Sigmoid colon (tissue), 6 donors: ENCODE measurements at regions not wholly inside any gene's neighbourhood (a gene's known extent, or its start where the extent isn't known, plus 50 kb on each side); places are given as distances from the start of the nearest gene placed in this dataset.

Experiments used
- DNase-seq: peaks from one replicate; pipeline ENCODE4 v3.0.0-alpha.2; 2019
- H3K27ac ChIP-seq, 4 donors: fragments of 200-600 bp; sonication (generic); one replicate each; pipeline ENCODE4 v1.5.1; 2016 to 2019; ENCODE audit warnings: mild to moderate bottlenecking in 1 of 4
- H3K27me3 ChIP-seq, 3 donors: fragments of 200-600 bp; sonication (generic); one replicate each; pipeline ENCODE4 v1.5.1; 2019; ENCODE audit warnings: mild to moderate bottlenecking in 1 of 3
- H3K36me3 ChIP-seq, 4 donors: fragments of 200-600 bp; sonication (generic); one replicate each; pipeline ENCODE4 v1.5.1; 2016 to 2019
- H3K4me1 ChIP-seq, 4 donors: fragments of 200-600 bp; sonication (generic); one replicate each; pipeline ENCODE4 v1.5.1; 2017 to 2019
- H3K4me3 ChIP-seq, 4 donors: fragments of 200-600 bp; sonication (generic); one replicate each; pipeline ENCODE4 v1.5.1; 2017 to 2019; ENCODE audit warnings: mild to moderate bottlenecking in 2 of 4, moderate library complexity in 1 of 4
- H3K9me3 ChIP-seq, 4 donors: fragments of 200-600 bp in 3 of 4; sonication (generic) in 3 of 4; one replicate each; pipeline versions ENCODE4 v1.5.1 to v1.6.1; 2013 to 2019
- EP300 ChIP-seq, 4 donors: sonication (generic); formaldehyde crosslinking; IDR thresholded peaks; one replicate each; pipeline ENCODE4 v1.6.1; 2017; ENCODE audit warnings: antibody characterized with exemption in 4 of 4
- POLR2A ChIP-seq, 2 donors: fragments of 450-650 bp; IDR thresholded peaks; one replicate each; pipeline ENCODE4 v1.6.1; 2016; ENCODE audit warnings: antibody characterized with exemption in 2 of 2, mild to moderate bottlenecking in 2 of 2, moderate library complexity in 2 of 2
- POLR2AphosphoS5 ChIP-seq, 4 donors: sonication (generic); formaldehyde crosslinking; IDR thresholded peaks; one replicate each; pipeline ENCODE4 v1.6.1; 2017; ENCODE audit warnings: antibody characterized with exemption in 4 of 4
- WGBS, 2 donors: extraction: QIAGEN DNeasy Blood & Tissue Kit; methylation state at CpG; one replicate each; pipeline ENCODE4 v1.1.7; 2013; 5-methylcytosine and 5-hydroxymethylcytosine counted together
- intact Hi-C: fragments of 100-400 bp; cut with DNase I; formaldehyde crosslinking; loops from one replicate; pipeline ENCODE4 v1.15.1; 2023
- TF ChIP-seq, protein P1 (sequence below), 4 experiments: fragments of 450-650 bp in 3 of 4; fragments of 200-600 bp in 1 of 4; IDR thresholded peaks; one replicate each; pipeline ENCODE4 v1.5.1; 2016 to 2019; ENCODE audit warnings: antibody characterized with exemption in 4 of 4, mild to moderate bottlenecking in 3 of 4, moderate library complexity in 2 of 4
- donor health status: healthy with polysubstance abuse.
- donor health status: healthy.

DNA sequence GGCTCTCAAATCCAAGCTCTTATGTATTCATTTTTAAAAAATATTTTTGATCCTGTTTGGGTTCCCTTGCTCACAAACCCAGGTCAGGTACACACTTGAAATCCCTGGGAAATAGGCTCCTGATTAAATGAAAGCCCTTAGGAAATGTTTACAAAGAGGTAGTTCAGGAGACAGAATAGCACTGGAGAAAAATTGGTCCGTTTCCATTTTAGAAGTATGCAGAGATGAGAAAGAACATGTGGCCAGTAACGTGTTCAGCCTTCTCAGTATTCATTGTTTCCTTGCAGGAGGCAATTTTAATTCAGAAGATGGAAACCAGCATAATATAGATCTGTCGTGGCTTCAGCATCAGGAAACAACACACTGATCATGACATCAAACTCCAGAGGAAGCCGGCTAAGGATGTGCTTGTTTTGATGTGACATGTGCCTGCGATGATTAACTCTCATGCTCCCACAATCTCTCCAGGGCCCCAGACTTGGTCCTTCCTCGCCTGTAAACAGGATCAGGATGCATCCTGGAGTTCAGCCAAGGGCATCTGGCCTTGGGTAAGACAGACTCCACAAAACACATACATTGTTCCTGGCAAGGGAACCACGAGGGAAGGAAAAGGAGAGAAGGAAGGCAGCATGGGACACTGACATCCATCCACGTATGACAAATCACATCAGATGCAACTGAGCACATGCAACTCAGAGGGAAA, 350.5 kb upstream of the THBS1 start:
- intact Hi-C loops: no loop called here
- no peaks in the 10 kb centered on the region for H3K36me3 ChIP-seq
- H3K4me1 ChIP-seq: peaks cover 0 to 34% (median 24%) of the 10 kb centered on the region in 4 donors
- DNase-seq: no peak
- no peaks in the 10 kb centered on the region for H3K9me3 ChIP-seq
- TF ChIP-seq POLR2AphosphoS5 (IDR thresholded peaks at IDR 0.05) (peak; percentile 5 to 59 (median 30)), POLR2A (IDR thresholded peaks at IDR 0.05) (no peak)
- TF ChIP-seq, protein P1, sequence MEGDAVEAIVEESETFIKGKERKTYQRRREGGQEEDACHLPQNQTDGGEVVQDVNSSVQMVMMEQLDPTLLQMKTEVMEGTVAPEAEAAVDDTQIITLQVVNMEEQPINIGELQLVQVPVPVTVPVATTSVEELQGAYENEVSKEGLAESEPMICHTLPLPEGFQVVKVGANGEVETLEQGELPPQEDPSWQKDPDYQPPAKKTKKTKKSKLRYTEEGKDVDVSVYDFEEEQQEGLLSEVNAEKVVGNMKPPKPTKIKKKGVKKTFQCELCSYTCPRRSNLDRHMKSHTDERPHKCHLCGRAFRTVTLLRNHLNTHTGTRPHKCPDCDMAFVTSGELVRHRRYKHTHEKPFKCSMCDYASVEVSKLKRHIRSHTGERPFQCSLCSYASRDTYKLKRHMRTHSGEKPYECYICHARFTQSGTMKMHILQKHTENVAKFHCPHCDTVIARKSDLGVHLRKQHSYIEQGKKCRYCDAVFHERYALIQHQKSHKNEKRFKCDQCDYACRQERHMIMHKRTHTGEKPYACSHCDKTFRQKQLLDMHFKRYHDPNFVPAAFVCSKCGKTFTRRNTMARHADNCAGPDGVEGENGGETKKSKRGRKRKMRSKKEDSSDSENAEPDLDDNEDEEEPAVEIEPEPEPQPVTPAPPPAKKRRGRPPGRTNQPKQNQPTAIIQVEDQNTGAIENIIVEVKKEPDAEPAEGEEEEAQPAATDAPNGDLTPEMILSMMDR (IDR thresholded peaks at IDR 0.05): no peak
- no peak overlapping the region for H3K4me3 ChIP-seq
- peak overlapping the region in 3 of 4 donors; percentile 24 to 69 (median 55) for H3K27ac ChIP-seq
- no peaks in the 10 kb centered on the region for H3K27me3 ChIP-seq
- 64 to 67% methylated on average over 8 of the region's 8 CpGs for WGBS, 2 donors

DNA sequence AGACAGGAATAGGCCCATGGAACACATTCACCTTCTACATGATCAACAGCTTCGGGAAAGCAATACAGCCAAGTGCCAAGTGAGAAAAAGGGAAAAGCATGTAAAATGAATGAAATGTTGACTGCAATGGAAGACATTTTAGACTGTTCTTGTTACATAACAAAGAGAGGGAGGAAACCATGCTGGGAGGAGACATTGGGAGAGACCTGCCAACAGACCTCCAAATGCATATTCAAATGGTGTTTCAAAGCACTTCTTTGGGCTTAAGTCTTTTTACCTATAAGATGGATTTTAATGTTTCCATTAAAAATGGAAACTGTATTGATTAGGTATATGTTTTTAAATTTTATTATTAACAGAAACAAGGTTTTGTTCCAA, 350.0 kb upstream of the THBS1 start:
- peak overlapping the region in 3 of 4 donors; percentile 24 to 69 (median 55) for H3K27ac ChIP-seq
- TF ChIP-seq EP300 (IDR thresholded peaks at IDR 0.05) (no peak), POLR2AphosphoS5 (IDR thresholded peaks at IDR 0.05) (no peak), POLR2A (IDR thresholded peaks at IDR 0.05) (no peak)
- TF ChIP-seq, protein P1 (IDR thresholded peaks at IDR 0.05): no peak
- H3K9me3 ChIP-seq: no peaks in the 10 kb centered on the region
- H3K4me1 ChIP-seq: peaks cover 0 to 34% (median 24%) of the 10 kb centered on the region in 4 donors
- H3K4me3 ChIP-seq: no peak overlapping the region
- no peak for DNase-seq
- intact Hi-C loops: no loop called here
- WGBS, 2 donors: 91 to 100% methylated on average over 1 of the region's 1 CpG
- H3K36me3 ChIP-seq: no peaks in the 10 kb centered on the region
- no peaks in the 10 kb centered on the region for H3K27me3 ChIP-seq

DNA sequence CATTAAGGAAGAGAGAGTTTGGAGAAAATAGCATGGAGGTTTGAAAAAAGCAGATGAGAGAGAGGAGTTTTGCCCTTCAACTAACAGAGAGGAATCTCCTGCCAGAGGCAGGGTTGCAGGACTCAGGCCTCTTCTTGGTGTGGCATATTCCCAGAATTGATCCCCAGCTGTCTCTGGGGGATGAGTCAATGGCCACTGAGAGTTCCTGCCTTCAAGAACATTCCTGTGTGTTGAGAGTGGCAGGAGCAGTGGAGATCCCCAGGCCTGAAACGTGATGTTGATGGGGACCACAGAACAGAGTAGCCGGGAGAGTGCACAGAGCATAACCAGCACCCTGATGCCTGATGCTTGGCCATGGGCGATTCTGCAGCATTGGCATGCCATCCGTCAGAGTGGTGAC, 348.4 kb upstream of the THBS1 start:
- Histone ChIP-seq H3K27ac (no peak overlapping the region), H3K9me3 (no peaks in the 10 kb centered on the region), H3K36me3 (no peaks in the 10 kb centered on the region), H3K4me1 (peaks cover 0 to 34% (median 24%) of the 10 kb centered on the region in 4 donors), H3K27me3 (no peaks in the 10 kb centered on the region), H3K4me3 (no peak overlapping the region)
- intact Hi-C loops: no loop called here
- no peak for DNase-seq
- 84 to 91% methylated on average over 4 of the region's 4 CpGs for WGBS, 2 donors
- TF ChIP-seq EP300 (IDR thresholded peaks at IDR 0.05) (no peak), POLR2AphosphoS5 (IDR thresholded peaks at IDR 0.05) (no peak), POLR2A (IDR thresholded peaks at IDR 0.05) (no peak)
- TF ChIP-seq, protein P1 (IDR thresholded peaks at IDR 0.05): no peak

- no peak for DNase-seq
- H3K27ac ChIP-seq: no peak overlapping the region
- H3K27me3 ChIP-seq: no peaks in the 10 kb centered on the region
- H3K36me3 ChIP-seq: no peaks in the 10 kb centered on the region
- TF ChIP-seq EP300 (IDR thresholded peaks at IDR 0.05) (no peak), POLR2A (IDR thresholded peaks at IDR 0.05) (no peak), POLR2AphosphoS5 (IDR thresholded peaks at IDR 0.05) (no peak)
- TF ChIP-seq, protein P1 (IDR thresholded peaks at IDR 0.05): no peak
- no peaks in the 10 kb centered on the region for H3K9me3 ChIP-seq
- WGBS, 2 donors: 81 to 84% methylated on average over 5 of the region's 5 CpGs
- peaks cover 0 to 24% (median 17%) of the 10 kb centered on the region in 4 donors for H3K4me1 ChIP-seq
- intact Hi-C loops: no loop called here
- no peak overlapping the region for H3K4me3 ChIP-seq
These were observed 345.6 kb upstream of the THBS1 start for GRCh38 chr15:39235084-39235795.
